ENCODE measurements at regions not wholly inside any gene's neighbourhood (a gene's known extent, or its start where the extent isn't known, plus 50 kb on each side); places are given as distances from the start of the nearest gene placed in this dataset.

DNA sequence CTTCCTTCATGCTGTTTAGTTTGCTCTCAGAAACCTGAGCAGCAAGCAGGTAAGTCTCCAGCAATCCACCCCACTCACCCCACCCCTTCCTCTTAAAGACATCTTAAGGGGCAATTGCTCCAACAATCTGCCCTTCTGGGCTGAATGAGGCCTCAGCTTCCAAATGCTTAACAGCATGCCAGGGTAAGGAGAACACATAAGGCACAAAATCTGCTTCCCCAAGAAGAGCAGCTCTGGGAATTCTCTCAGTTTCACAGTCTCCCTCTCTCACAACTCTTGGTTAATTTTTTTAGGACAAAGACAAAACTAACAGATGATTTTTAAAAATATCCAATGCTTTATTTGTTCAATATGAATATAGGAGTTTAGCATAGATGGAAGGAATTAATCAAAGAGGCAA, 288.9 kb upstream of the CCDC196 start:
- DNase-seq (ENCODE audit: low spot score), result no peak

DNA sequence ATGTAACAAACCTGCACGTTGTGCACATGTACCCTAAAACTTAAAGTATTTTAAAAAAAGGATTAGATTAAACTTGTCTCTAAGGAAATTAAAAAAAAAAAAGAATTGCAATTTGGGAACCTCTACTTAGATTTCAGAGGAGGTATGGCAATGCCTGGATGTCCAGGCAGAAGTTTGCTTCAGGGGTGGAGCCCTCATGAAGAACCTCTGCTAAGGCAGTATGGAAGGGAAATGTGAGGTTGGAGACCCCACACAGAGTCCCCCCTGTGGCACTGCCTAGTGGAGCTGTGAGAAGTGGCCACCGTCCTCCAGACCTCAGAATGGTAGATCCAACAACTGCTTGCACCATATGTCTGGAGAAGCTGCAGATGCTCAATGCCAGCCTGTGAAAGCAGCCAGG, 279.6 kb upstream of the CCDC196 start:
- no peak for DNase-seq (ENCODE audit: low spot score)

DNA sequence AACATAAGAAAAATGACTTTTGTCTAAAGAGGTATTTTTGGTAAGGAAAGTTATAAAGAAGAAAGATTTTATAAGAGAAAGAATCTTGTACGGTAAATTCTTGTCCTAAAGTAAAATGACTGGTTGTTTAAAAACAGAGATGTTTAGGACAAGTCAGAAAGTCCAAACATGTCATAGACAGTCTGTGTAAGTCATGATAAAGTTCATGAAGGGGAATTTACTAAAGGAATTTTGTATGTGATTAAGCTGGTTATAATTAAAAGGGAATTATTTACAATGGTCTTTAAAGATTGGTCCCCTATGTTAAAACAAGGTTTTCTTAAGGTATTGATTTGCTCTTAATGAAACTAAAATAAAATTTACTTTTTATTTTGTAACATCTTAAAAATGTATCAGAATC, 269.4 kb upstream of the CCDC196 start:
- DNase-seq (ENCODE audit: low spot score), result no peak

DNA sequence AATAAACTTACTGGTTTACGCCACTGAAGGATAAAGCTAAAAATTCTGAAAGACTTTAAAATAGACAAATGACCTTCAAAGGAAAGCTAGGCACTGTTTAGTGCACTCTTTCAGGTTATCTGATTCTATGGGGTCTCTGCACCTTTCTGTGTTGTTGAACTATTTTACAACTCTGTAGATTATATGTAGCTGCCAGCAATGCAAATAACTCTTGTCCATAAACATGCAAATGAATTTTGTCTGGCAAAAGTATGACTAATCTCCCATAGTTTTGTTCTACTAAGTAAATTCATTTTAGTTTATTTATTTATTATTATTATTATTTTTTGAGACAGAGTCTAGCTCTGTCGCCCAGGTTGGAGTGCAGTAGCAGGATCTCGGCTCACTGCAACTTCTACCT, 266.3 kb upstream of the CCDC196 start:
- DNase-seq (ENCODE audit: low spot score), result no peak

DNA sequence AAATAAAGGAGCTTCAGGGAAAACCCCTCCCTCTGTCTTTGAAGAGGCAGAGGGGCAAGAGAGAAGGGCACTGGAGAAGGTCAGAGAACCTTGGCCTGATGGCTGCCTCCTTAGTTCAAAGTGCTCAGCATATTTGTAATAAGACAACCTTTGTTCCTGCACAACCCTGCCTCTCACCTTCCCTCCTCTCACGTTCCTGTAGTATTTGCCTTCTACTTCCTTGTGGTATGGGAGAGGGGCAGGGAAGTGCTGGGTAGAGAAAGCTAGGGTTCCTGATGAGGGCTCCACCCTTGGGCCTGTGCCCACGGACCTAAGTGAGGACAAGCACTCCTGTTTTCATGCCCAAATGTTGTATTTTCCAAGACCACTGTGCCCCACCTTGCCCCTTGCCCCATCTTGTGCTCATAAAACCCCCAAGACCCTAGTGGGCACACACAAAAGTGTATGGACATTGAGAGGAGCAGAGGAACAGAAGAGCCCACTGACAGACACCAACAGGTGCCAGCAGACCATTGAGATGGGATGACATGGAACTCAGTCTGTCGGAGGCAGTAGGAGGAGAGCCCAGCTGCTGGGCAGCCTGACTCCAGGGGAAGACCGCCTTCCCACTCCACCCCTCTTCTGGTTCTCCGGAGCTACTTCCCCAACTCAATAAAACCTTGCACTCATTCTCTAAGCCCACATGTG, 261.5 kb upstream of the CCDC196 start:
- DNase-seq (ENCODE audit: low spot score), result no peak

DNA sequence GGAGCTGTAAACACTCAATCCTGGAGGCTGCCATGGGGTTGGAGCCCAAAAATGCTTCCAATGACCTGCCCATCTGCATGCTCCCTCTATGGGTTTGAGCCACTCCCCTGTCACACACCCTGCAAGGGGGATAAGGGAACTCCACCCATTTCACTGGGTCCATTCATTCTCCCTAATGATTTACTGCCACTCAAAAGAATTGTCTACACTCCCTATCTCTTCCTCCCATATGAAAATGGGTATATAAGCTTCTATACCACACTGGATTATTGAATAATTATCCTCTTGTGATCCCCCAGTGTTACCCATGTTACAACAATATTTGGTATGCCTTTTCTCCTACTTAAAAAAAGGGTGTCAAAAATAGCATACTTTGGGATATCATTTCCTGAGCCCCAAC, 260.8 kb upstream of the CCDC196 start:
- no peak for DNase-seq (ENCODE audit: low spot score)

DNA sequence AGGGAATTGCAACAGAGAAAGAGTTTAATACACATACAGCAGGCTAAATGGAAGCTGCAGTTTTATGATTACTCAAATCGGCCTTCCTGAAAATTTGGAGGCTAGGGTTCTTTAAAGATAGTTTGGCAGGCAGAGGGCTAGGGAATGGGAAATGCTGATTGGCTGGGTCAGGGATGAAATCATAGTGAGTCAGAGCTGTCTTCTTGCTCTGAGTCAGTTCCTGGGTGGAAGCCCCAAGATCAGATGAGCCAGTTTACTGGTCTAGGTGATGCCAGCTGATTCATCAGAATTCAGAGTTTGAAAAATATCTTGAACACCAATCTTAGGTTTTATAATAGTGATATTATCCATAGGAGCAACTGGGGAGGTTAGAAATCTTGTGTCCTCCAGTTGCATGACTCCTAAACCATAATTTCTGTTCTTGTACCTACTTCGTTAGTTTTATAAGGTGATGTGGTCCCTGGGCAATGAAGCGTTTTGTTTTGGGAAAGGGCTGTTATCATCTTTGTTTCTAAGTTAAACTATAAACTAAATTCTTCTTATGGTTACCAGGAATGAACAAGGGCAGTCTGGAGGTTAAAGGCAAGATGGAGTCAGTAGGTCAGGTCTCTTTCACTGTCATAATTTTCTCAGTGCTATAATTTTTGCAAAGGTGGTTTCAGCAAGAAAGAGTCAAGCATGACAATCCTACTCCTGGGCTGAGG, 257.8 kb upstream of the CCDC196 start:
- no peak for DNase-seq (ENCODE audit: low spot score)

DNA sequence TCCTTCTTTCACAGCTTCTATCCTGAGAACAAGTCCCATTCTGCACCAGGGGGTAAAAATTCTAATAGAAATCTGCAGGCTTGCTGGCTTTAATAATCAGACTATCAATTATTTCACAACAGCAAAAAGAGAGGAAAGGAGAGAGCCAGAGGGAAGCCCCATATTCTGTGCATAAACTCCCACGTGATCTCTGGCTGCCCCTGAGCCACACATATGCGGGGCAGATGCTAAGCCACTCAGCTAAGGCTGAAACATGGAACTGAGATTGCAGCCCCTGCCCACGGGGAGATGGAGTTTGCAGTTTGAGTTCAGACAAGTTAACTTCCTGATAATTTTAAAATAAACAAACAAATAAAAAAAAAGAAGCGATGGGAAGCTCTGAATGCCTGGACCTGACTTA, 254.4 kb upstream of the CCDC196 start:
- no peak for DNase-seq (ENCODE audit: low spot score)

DNA sequence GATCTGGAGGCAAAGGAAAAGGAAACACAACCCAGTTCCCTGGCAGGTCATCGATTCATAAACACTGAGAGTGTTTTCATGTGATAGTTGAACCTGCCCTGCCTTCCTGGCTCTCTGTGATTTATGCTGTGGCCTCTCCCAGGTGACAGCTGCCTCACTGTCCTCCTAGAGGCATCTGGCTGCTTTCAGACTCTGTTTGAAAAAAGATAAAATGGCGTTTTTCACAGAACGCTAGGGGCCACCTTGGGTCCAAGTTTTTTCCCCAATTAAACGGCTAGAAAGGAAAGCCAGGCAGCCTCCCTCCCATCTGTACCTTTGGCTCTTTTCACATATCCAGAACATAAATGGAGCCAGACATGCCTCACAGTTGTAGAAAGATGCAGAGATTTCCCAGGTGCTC, 252.6 kb upstream of the CCDC196 start:
- no peak for DNase-seq (ENCODE audit: low spot score)

DNA sequence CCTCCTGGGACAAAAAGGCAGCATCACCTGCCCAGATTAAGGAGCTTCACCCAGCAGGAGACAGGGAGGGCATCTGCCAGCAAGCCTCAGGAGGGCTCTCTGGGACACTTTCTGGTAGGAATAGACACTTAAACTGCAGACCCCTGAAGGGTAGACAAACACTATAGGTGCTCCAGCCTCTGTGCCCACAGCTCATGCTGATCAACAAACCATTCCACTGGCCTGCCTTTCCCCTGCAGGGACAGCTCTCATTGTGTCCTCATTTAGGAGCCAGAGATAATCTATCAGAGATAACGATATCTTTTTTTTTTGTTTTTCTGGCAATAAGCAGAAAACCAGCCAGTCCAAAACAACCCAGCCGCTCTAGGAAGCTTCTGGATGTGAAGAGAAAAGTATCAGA, 251.8 kb upstream of the CCDC196 start:
- DNase-seq (ENCODE audit: low spot score), result no peak

DNA sequence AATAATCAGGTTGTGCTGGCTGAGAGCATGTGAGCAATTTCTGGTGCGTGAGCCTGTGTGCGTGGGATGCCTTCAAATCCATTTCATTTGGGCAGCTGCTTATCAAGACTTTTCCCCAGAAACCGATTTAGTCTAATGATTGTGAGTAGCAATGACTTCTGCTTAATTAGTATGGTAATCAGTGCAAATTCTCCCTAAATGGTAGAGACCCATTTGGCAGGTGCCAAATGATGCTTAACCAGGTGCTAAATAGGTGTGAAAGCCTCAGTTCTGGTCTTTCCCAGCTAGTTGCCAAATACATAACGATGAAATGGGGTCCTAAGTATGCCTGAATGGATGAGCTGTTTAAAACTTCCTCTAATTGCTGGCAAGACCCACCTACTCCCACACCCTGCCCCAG, 248.4 kb upstream of the CCDC196 start:
- DNase-seq (ENCODE audit: low spot score), result no peak

DNA sequence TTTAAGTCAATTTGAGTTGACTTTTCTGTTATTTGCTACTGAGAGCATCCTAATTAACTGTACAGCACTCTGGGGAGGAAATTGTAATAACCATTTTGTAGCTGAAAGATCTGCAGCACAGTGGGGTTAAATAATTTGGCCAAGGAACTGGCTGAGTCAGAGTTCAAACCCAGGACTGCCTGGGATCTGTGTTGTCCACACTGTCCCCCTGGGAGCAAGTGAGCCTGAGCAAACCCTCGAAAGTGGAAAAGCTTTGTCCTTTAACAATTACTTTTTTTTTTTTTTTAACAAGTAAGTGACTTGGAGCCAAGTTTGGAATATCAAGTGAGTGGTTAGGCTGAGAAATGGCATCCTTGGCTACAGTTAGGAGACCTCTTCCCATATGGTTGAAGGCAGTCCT, 247.2 kb upstream of the CCDC196 start:
- DNase-seq (ENCODE audit: low spot score), result no peak

DNA sequence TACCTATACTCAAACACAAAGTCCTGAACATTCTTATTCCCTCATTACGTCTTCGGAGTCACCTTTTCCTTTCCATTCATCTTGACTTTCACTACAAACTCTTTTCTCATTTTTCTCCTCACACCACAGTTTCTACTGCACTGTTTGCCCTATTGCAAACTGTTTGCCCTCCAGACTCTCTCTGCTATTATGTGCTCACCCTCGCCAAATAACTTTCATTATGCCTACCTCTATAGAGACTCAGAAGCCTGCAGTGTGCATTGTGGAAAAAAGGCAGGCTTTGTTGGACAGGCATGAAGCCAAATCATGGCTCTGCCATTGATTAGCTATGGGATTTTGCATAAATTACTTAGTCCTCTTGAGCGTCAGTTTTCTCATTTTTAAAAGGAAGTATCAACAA, 246.6 kb upstream of the CCDC196 start:
- no peak for DNase-seq (ENCODE audit: low spot score)

DNA sequence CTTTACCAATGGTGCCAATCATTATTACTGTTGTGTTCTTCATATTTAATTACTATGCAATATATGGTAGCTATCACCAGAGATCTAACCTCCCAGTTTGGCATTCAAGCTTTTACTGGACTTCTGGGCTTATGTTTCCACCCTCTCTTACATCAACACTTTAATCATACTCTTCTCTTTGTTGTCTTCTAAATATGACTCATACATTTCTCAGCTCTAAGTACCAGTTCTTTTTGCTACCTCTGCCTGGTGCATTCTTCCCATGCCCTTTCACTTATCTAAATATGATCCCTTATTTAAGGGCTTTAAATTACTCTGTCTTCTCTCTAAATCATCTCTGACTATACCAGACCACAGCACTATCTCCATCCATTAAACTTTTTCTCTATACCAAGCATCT, 246.1 kb upstream of the CCDC196 start:
- DNase-seq (ENCODE audit: low spot score), result no peak

DNA sequence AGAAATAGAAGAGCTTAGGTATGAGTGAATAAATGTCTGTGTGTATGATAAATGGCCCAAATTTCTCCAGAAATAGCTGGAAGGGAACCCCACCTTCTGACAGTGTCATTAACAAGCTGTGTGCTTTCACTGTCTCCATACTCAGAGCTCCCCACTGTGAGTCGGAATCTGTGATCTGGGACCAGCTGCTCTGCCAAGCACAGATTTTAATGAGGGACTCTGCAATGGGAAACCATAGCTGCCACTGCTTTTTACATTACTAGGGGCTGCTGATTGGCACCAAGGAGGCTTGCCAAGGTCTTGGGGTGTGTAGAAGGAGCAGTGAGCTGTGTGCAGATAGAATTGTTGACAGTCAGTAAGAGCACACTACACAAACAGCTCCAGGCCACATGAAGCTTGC, 244.2 kb upstream of the CCDC196 start:
- DNase-seq (ENCODE audit: low spot score), result no peak

DNA sequence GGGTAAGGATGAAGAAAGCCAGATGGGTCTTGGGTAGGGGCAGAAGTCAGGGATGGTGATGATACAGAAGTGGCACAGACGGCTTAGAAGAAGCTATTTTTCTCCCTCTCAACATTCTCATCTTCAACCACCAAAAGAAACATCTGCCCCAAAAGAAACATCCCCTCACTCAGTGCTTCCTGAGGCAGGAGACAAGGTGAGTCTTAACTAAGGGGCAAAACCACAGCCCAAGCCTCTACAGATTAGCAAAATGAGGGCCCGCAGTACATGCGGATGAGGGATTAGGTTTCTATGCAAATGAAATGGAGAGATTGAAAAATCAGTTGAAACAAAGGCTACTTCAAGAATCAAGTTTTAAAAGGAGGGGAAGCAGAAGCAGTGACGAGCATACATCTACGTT, 241.3 kb upstream of the CCDC196 start:
- DNase-seq (ENCODE audit: low spot score), result no peak

DNA sequence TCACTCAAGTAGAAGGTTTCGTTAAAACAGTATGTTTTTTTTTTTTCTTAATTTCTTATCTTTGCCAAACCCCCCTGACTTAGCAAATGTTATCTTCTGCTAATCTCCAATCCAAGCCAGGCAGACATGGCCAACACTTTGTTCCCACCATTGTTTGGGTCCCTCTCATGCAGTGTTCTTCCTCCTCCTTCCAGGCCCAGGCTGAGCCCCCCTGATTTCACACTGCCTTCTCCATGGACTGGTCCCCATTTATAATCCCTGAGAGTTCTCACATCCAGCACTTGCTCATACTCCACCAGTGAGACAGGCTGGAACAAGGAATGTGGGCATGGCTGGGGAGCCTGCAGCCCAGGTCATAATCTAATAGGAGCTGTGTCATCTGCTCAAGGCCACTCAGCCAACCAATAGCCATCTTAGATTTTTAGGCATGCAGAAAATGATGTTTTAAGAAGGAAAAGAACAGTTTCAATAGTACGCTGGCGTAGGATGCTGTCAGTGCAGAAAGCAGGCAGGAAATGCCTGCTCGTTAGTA, 238.4 kb upstream of the CCDC196 start:
- no peak for DNase-seq (ENCODE audit: low spot score)

DNA sequence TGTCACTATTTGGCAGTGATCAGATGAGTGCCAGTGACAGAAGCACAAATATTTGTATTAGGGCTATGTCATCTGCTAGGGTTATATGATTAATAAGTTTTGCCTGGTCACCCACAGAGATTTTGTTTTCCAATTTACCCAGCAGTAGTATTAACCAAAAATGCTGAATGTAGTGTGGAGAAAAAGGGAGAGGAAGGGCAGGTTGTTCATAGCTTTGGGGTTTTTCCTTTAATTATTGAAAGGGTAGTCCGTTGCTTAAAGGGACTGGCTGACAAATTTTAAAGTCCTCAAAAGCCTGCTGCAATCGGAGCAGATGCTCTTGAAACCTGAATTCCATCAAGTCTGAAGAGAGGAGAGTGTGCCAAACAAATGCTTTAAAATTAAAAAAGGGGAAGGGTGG, 237.9 kb upstream of the CCDC196 start:
- no peak for DNase-seq (ENCODE audit: low spot score)

DNA sequence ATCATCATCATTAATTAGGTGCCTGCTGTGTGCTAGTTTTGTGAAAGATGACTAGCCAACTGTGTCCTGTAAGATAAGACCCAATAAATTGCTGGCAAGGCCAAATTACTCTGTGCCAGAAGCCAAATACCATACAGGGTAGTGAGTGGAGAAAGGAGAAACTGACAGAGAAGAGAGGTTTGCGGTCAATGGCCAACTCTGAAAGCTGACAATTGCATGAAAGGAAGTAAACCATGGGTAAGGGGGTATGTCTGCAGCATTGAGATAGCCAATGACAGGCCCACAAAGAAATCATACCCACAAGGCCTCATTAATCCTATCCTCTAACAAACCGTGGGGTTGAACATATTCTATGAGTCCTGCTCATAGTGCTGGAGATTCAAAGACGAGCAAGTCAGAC, 236.6 kb upstream of the CCDC196 start:
- no peak for DNase-seq (ENCODE audit: low spot score)

DNA sequence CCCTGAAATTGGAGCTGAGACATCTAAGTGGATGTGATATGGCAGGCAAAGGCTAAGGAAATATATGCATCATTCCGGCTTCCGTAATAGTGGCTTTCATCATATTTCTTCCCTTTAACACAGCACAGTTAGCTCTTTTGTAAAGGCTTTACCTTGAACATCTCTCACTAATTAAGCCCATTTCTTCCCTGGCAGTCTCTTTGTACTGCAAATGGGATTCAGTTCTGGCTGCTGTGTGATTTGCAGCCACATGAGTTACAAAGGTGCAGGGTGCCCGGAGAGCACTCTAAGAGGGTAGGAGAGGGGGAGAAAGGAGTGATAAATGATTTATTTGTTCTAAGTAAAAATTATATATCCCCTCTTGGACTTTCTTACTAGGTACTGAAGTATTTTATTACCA, 232.1 kb upstream of the CCDC196 start:
- DNase-seq (ENCODE audit: low spot score), result no peak

DNA sequence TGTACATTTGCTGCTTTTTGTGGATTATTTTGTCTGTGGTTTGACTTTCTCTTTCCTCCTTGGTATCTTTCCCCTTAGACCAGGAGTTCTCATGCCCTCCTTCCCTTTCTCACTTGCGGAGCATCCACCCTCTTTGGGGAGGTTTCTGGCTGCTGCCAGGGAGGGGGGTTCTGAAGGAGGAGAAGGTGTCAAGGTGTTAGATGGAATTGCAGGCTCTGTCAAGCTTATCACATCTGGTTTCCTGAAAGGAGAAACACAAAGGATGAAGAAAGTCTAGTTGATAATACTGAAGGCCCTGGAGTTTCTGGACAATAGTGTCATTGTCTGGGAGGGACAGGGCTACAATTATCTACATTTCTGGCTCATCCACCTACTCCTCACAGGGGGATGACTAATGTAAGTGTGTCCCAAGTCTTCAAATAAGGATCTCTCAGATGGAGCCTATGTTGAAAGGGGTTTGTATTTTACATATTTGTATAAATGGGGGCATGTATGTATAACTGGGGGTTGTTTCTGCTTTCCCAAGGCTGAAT, 217.3 kb upstream of the CCDC196 start:
- DNase-seq (ENCODE audit: low spot score), result no peak

DNA sequence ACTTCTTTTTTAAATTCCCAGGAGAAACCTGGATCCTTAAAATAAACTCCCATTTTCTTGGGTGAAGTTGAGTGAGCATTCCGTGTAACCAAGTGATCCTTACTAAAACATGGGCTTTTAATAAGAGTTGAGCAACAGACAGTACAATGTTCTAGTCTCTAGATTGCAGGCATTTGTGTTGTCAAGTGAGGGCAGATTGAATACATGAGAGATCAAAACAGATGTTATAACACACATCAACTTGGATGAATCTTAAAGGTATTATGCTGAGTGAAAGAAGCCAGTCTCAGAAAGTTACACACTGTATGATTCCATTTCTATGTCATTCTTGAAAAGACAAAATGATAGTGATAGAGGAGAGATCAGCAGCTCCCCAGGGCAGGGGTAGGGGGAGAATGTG, 213.9 kb upstream of the CCDC196 start:
- no peak for DNase-seq (ENCODE audit: low spot score)

DNA sequence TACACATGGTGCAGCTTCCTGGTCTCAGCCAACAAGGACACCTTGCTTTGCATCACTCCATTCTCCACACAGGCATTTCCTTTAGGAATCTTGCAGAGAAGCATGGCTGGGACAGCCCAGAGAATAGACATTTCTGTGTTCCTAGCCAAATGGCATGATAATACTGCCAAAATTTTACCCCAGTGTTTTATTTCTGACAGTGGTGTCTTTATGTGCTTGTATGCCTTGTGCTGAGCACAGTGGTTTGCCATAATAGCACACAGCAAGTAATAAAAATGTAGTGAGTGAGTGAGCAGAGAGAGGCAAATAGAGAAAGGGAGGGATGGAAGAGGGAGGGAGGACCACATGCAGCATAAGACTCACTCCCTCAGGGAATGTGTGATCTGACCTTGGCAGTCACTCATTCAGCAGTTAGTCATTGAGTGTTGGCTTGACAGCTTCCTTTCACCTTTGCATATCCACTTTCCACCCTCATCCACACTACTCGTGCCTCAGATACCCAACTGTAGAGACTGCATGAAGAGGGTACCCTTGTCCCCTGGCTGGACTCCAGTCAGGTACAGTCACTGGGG, 212.8 kb upstream of the CCDC196 start:
- DNase-seq (ENCODE audit: low spot score), result no peak

Data from HuH-7.5 (cell line).